MM.1S (cell line): ENCODE measurements at regions not wholly inside any gene's neighbourhood (a gene's known extent, or its start where the extent isn't known, plus 50 kb on each side); places are given as distances from the start of the nearest gene placed in this dataset.

Experiments used
- DNase-seq: peaks from one replicate; pipeline ENCODE4 v3.0.0-alpha.2; 2015
- H2AFZ ChIP-seq: fragments of 300-600 bp; sonication (generic); 2 replicates; pipeline ENCODE4 v1.6.0; 2016; ENCODE audit warnings: antibody characterized with exemption, low read length
- H3F3A ChIP-seq: fragments of 300-600 bp; sonication (generic); 2 replicates; pipeline ENCODE4 v1.6.1; 2016; ENCODE audit warnings: mild to moderate bottlenecking, antibody characterized with exemption, low read length, moderate library complexity, mixed read lengths; ENCODE audit not compliant: insufficient read depth
- H3K27ac ChIP-seq: fragments of 300-600 bp; sonication (generic); 2 replicates; pipeline ENCODE4 v1.5.1; 2016; ENCODE audit warnings: mild to moderate bottlenecking, low read length
- H3K27me3 ChIP-seq: fragments of 300-600 bp; sonication (generic); replicated peaks from 2 replicates; pipeline ENCODE4 v1.6.0; 2016; ENCODE audit warnings: low read length; ENCODE audit not compliant: insufficient read depth
- H3K36me3 ChIP-seq: fragments of 300-600 bp; sonication (generic); replicated peaks from 2 replicates; pipeline ENCODE4 v1.6.1; 2016; ENCODE audit warnings: mild to moderate bottlenecking, low read length, mixed read lengths; ENCODE audit not compliant: insufficient read depth
- H3K4me1 ChIP-seq: fragments of 300-600 bp; sonication (generic); 2 replicates; pipeline ENCODE4 v1.6.1; 2016; ENCODE audit warnings: low read length, mixed read lengths
- H3K4me2 ChIP-seq: fragments of 300-600 bp; sonication (generic); 2 replicates; pipeline ENCODE4 v1.6.0; 2016; ENCODE audit warnings: low read depth, low read length
- H3K4me3 ChIP-seq: fragments of 300-600 bp; sonication (generic); 2 replicates; pipeline ENCODE4 v1.5.1; 2016; ENCODE audit warnings: low read length, mixed read lengths
- H3K79me2 ChIP-seq: fragments of 300-600 bp; sonication (generic); 2 replicates; pipeline ENCODE4 v1.6.1; 2016; ENCODE audit warnings: mixed run types, low read length, mixed read lengths
- H3K9ac ChIP-seq: fragments of 300-600 bp; sonication (generic); 2 replicates; pipeline ENCODE4 v1.6.1; 2016; ENCODE audit warnings: low read length, mixed read lengths
- H3K9me2 ChIP-seq: fragments of 300-600 bp; sonication (generic); replicated peaks from 2 replicates; pipeline ENCODE4 v1.6.1; 2016; ENCODE audit warnings: mild to moderate bottlenecking, low read length, mixed read lengths; ENCODE audit not compliant: insufficient read depth
- H3K9me3 ChIP-seq: fragments of 300-600 bp; sonication (generic); replicated peaks from 2 replicates; pipeline ENCODE4 v1.6.1; 2016; ENCODE audit warnings: mild to moderate bottlenecking, low read length, mixed read lengths; ENCODE audit not compliant: insufficient read depth
- H4K20me1 ChIP-seq: fragments of 300-600 bp; sonication (generic); 2 replicates; pipeline ENCODE4 v1.6.1; 2016; ENCODE audit warnings: mild to moderate bottlenecking, low read length, moderate library complexity, mixed read lengths; ENCODE audit not compliant: insufficient read depth
- CTCF ChIP-seq: fragments of 300-600 bp; sonication (generic); IDR thresholded peaks from 2 replicates; pipeline ENCODE4 v1.5.1; 2016; ENCODE audit warnings: antibody characterized with exemption, low read length, mixed read lengths
- EZH2 ChIP-seq: fragments of 300-600 bp; sonication (generic); optimal IDR thresholded peaks from 2 replicates; pipeline ENCODE3; 2017; ENCODE audit warnings: low read depth, mild to moderate bottlenecking, antibody characterized with exemption, low read length, mixed read lengths
- EZH2phosphoT487 ChIP-seq: fragments of 300-600 bp; sonication (generic); IDR thresholded peaks from 2 replicates; pipeline ENCODE4 v1.6.1; 2018; ENCODE audit warnings: antibody characterized with exemption, low read length

GRCh38 chr7:145681159-145681558 lies 435.4 kb upstream of the CNTNAP2 start:
- DNase-seq, result no peak
- H3K27ac ChIP-seq, result no peak overlapping the region
- H3K27me3 ChIP-seq, result no peaks in the 10 kb centered on the region
- no peaks in the 10 kb centered on the region for H3K4me1 ChIP-seq
- no peaks in the 10 kb centered on the region for H3K36me3 ChIP-seq
- no peak overlapping the region for H2AFZ ChIP-seq
- no peaks in the 10 kb centered on the region for H3K9me3 ChIP-seq
- no peaks in the 10 kb centered on the region for H4K20me1 ChIP-seq
- no peak overlapping the region for H3K4me2 ChIP-seq
- no peaks in the 10 kb centered on the region for H3F3A ChIP-seq
- no peak overlapping the region for H3K4me3 ChIP-seq
- TF ChIP-seq CTCF (no peak), EZH2phosphoT487 (no peak), EZH2 (no peak)
- no peaks in the 10 kb centered on the region for H3K9me2 ChIP-seq
- no peaks in the 10 kb centered on the region for H3K79me2 ChIP-seq
- H3K9ac ChIP-seq, result no peak overlapping the region

- no peaks in the 10 kb centered on the region for H4K20me1 ChIP-seq
- H3K27ac ChIP-seq, result no peak overlapping the region
- no peaks in the 10 kb centered on the region for H3K9me3 ChIP-seq
Measured at GRCh38 chr7:145665499-145666258, 450.9 kb upstream of the CNTNAP2 start.

GRCh38 chr7:145655666-145656065 lies 460.9 kb upstream of the CNTNAP2 start:
- Histone ChIP-seq H3K4me3 (no peak overlapping the region), H3K9me2 (no peaks in the 10 kb centered on the region), H3K79me2 (no peaks in the 10 kb centered on the region), H3F3A (no peaks in the 10 kb centered on the region), H2AFZ (no peak overlapping the region), H3K27ac (no peak overlapping the region), H3K4me1 (no peaks in the 10 kb centered on the region), H3K4me2 (no peak overlapping the region), H3K27me3 (no peaks in the 10 kb centered on the region), H3K9me3 (no peaks in the 10 kb centered on the region), H3K9ac (no peak overlapping the region), H3K36me3 (no peaks in the 10 kb centered on the region), H4K20me1 (no peaks in the 10 kb centered on the region)
- DNase-seq, result no peak
- TF ChIP-seq CTCF (no peak), EZH2 (no peak), EZH2phosphoT487 (no peak)

More at GRCh38 chr7:145665499-145666258, 450.9 kb upstream of the CNTNAP2 start:
- no peak overlapping the region for H2AFZ ChIP-seq
- H3K4me1 ChIP-seq, result no peaks in the 10 kb centered on the region
- no peak overlapping the region for H3K4me2 ChIP-seq
- no peaks in the 10 kb centered on the region for H3K36me3 ChIP-seq
- no peak overlapping the region for H3K9ac ChIP-seq
- no peaks in the 10 kb centered on the region for H3K79me2 ChIP-seq
- TF ChIP-seq EZH2phosphoT487 (no peak), CTCF (no peak), EZH2 (no peak)
- no peaks in the 10 kb centered on the region for H3K9me2 ChIP-seq
- no peaks in the 10 kb centered on the region for H3K27me3 ChIP-seq
- no peak for DNase-seq
- H3F3A ChIP-seq, result no peaks in the 10 kb centered on the region
- no peak overlapping the region for H3K4me3 ChIP-seq
